NCI-H146 (cell line): ENCODE measurements at regions not wholly inside any gene's neighbourhood (a gene's known extent, or its start where the extent isn't known, plus 50 kb on each side); places are given as distances from the start of the nearest gene placed in this dataset.

Experiments
- DNase-seq: peaks from one replicate; lab custom pipeline; 2025; lab: John Stamatoyannopoulos, UW

- no peak for DNase-seq
Measured at GRCh38 chr7:120164-120991, 72.0 kb upstream of the FAM20C start.

GRCh38 chr7:121002-121785, 71.2 kb upstream of the FAM20C start:
- no peak for DNase-seq

DNA sequence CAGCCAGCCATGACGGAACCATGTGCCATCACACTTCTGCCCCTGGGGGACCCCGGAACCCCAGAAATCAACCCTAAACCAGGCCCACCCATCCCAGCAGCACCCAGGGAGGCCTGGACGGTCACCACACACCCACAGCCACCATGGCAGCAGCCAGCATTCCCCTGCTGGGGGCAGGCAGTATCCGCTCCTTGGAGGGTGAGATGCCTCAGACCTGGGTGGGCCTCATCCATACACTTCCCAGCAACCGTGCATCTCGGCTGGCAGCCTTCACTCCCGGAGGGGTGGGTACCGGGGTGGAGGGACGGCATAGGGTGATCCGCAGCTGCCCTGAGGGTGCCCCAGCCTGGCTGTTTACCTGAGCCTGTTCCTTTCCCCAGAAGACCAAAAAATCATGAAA, 69.1 kb upstream of the FAM20C start:
- DNase-seq = no peak

GRCh38 chr7:124130-124949, 68.0 kb upstream of the FAM20C start:
- DNase-seq = no peak

DNA sequence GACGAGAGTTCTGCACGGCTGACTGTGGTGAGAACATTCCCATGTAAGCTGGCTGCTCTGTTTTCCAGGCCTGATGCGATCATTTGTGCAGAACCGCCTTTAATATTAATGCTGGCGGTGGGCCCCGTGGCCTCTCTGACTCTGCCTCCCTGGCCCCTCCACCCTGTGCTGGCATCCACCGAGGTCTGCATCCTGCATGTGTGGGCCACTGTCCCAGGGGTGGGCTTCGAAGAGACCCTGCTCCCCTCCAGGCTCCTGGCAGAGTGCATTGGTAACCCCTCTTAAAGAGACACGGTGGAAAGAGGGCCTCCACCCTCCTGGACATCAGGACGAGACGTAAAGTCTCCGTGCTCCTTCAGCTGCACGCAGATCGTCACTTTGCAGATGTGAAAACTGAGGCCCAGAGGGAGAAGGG, 67.3 kb upstream of the FAM20C start:
- no peak for DNase-seq

- no peak for DNase-seq
Measured at GRCh38 chr7:125661-126060, 66.7 kb upstream of the FAM20C start.

GRCh38 chr7:126368-126767, 66.0 kb upstream of the FAM20C start:
- DNase-seq = no peak

- no peak for DNase-seq
Measured at GRCh38 chr7:127064-127598, 65.2 kb upstream of the FAM20C start.

DNA sequence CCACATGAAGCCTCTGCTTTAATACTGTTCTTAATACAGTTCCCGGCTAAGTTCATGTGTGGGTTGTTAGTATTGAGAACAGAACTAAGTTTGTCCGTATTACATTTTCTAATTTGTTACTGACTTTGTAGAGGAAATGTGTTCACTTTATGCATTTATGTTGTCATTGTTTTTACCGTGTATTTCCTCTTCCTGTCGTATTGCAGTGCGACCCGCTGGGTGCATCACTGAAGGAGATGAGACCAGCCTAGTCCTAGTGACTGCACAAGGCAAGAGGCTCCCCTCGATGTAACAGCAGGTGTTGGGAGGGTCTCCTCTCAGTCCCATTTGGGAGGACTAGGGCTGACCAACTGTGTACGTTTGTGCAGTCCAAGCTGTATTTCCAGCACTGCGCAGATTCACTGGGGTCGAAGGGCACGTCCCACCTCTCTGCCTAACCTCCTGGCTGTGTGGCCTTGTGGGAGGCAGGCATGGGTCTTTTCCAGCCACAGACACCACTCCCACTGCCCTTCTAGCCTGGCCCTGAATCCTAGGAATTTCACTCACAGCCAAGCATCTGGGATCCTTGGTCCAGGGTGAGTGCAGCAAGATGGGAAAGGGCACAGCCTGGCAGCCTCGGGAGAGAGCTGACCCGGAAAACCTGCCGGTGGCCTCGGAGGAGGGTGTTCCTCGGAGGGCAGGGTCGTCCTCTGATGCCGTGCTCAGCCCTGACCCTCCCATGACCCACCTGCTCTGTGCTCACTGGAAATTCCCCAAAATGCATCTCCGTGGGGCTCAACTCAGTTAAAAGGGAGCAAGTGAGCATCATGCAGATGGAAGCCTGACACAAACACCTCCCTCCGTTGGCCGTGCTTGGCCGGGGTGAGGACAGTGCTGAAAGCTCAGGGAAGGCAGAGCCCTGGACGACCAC, 63.9 kb upstream of the FAM20C start:
- no peak for DNase-seq

- DNase-seq = no peak
Measured at GRCh38 chr7:129366-130221, 62.8 kb upstream of the FAM20C start.

DNA sequence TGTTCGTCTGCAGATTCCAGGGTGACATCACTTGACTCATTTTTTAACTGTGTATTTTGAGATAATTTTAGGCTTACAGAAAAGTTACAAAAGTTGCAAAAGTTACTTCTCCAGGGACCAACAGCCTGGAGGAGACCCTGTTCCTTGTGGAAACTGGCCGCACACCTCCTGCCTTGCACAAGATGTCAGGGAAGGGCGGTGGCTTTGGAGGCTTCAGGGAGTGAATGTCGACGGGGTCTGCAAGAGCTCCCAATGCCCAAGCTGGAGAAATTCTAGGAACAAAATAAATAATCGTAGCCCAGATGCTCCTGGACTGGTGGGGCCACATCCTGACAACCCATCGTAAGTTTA, 62.2 kb upstream of the FAM20C start:
- DNase-seq = no peak

DNA sequence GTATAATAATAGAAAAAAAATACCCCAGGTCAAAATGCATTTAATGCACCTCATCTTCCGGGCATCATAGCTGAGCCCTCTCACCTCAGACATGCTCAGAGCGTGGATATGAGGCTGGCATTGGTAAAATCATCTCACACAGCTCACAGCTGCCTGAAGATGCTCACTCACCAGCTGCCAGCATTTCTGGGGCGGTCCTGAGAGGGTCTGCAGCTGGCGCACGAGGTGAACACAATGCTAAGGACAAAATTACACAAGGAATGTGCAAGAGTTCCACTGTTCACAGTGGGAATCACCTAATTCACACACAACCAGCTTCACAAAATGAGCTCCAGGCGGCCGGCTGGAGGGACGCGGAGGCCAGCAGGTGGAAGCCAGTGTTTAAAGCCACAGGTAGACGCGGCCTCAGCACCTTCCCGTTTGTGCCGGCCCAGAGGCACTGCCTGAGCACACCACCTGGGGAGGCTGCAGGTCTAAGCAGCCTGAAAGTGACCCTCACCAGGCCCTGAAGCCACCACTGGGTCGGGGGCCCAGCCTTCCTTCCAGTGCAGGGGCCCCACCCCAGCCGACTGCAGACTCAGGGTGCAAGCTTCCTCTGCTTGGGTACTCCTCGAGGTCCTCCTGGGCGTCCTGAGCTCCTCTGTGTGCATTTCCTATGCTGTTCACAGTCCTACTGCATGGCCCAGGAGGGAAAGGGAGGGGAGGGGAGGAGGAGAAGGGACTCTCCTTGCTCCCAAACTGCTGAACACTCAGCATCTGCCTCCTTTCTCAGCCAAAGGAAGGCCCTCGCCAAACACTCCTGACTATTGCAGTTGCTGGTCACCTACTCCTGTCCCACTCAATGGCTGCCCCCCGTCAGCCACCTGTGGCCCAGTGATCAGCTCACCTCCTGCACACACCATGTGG, 61.2 kb upstream of the FAM20C start:
- DNase-seq = peak; percentile 70

DNA sequence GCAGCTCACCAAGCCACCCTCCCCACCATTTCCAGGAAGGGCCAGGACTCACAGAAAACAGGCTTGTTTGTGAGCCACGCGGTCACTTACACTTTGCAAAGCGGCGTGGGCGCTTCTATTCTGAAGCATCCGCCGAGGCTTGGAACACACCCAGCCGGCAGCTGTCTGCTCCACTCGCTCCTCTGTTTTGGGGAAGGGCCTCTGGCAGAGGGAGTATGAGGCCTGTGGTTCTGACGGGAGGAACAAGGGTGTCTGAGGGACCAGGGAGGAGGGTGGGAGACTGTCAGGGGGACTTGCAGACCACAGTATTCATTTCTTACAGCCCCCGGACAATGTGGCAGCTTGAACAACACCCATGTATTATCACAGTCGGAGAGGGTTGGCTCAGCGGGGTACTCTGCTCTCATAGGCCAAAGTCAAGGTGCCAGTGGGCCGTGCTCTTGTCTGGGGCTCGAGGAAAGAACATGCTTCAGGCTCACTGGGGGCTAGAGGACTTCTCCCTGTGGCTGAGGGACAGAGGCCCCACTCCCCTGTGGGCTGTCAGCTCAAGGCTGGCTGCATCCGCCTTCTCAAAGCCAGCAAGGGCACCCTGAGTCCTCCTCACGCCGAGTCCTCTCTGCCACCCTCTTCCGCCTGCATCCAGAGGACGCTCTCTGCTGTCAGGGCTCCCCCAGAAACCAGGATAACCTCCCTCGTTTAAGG, 60.4 kb upstream of the FAM20C start:
- no peak for DNase-seq

DNA sequence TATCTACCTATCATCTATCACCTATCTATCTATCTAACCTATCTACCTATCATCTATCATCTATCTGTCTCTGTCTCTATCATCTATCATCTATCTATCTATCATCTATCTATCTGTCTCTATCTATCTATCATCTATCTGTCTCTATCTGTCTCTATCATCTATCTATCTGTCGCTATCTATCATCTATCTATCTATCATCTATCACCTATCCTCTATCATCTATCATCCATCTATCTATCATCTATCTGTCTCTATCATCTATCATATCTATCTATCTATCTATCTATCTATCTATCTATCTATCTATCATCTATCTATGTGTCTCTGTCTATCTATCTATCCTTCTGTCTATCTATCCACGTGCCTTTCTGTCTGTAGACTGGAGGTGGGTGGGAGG, 59.5 kb upstream of the FAM20C start:
- DNase-seq = no peak

DNA sequence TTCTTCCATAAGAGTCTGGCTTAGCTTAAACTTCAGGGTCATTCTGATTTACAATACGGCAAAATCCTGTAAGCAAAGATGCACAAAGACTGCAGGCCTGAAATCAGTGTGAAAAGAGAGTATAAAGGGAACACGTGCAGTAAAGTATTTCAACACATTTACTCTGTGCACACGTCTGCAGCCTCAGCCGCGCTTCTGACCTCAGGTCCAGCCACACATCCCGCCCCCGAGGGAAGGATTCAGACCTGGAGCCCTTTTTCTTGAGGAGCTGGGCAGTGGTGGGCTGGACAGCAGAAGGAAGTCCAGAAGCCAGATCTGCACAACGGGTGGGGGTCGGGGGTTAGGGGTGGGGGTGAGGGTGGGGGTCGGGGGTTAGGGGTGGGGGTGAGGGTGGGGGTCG, 58.9 kb upstream of the FAM20C start:
- DNase-seq = no peak

GRCh38 chr7:134029-134428, 58.3 kb upstream of the FAM20C start:
- no peak for DNase-seq

DNA sequence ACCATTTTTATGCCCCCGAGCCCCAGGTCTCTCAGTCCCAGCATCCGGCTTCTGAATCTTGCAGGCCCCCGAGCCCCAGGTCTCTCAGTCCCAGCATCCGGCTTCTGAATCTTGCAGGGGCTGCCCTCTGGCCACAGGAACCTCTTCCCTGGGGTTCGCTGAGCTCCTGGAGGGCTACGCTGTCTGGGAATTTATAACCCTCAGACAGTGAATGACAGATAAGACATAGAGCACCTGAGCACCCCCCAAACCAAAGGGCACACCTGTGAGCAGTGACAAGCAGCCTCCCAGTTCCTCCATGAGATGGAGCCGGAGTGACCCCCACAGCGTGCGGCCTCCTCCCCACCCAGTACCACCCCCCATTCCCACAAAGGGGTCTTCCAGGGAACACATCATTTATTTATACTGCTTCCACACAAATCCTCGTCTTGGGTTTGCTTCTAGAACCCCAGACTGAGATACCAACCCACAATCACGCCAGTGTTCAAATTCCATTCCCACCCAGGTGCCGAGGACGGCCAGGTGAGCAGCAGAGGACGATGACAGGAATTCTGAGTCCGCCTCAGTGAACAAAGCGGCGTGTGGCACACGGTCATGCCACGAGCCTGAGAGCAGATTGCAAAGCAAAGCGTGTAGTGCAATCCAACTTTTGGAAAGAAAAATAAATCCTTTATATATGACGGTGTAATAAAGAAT, 57.7 kb upstream of the FAM20C start:
- no peak for DNase-seq

- DNase-seq = no peak
Measured at GRCh38 chr7:135257-135653, 57.1 kb upstream of the FAM20C start.
